ENCODE measurements at regions not wholly inside any gene's neighbourhood (a gene's known extent, or its start where the extent isn't known, plus 50 kb on each side); places are given as distances from the start of the nearest gene placed in this dataset.
"Not testable (repeated sequence)": the region's sequence is repeated elsewhere in the genome, so short reads cannot be mapped to it uniquely, and the experiment has no call there.

GRCh38 chr21:17051054-17051453 lies 461.8 kb upstream of the CXADR start:
- in situ Hi-C loops (cut with HindIII; ENCODE audit: low pct_unique_long_range_greater_than_20kb, low sequenced_read_pairs), result no loop called here
- DNase-seq (ENCODE audit: low read depth), result no peak

- in situ Hi-C loops (cut with HindIII; ENCODE audit: low pct_unique_long_range_greater_than_20kb, low sequenced_read_pairs), result no loop called here
- no peak for DNase-seq (ENCODE audit: low read depth)
Observed at GRCh38 chr21:17053321-17053720, 459.5 kb upstream of the CXADR start.

DNA sequence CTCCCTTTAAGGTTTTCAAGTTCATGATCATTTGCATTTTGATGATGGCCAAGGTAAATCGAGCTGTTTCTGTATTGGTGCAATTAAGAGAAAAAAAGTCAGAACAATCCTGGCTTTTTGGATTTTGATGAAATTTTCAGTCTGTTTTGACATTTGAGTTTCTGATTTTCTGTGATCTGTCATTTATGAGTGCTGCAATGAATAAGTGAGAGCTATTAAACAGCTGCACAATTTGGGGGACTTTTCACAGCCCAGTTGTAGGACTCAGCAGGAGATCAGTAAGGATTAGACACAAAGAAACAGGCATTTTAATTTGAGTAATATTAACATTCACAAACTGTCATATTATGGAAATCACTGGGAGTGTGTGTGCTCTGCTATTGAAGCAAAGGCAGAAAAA lies 452.9 kb upstream of the CXADR start:
- in situ Hi-C loops (cut with HindIII; ENCODE audit: low pct_unique_long_range_greater_than_20kb, low sequenced_read_pairs), result no loop called here
- no peak for DNase-seq (ENCODE audit: low read depth)

- in situ Hi-C loops (cut with HindIII; ENCODE audit: low pct_unique_long_range_greater_than_20kb, low sequenced_read_pairs), result no loop called here
- no peak for DNase-seq (ENCODE audit: low read depth)
Observed at GRCh38 chr21:17066006-17066405, 446.8 kb upstream of the CXADR start.

DNA sequence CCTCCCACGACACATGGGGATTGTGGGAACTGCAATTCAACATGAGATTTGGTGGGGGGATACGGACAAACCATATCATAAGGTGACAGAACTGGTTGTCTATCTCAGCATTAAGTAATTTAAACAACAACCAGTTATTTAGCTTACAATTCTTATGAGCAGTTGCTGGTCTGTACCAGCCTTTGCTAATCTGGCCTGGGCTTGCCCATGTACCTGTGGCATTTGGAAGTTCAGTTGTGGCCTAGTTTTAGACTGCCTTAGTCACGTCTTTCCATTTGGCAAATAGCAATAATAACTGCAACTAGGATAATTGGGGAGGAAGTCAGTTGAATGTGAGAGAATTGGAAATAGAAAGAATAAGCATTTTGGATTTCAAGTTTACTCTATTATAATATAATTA lies 441.8 kb upstream of the CXADR start:
- no peak for DNase-seq (ENCODE audit: low read depth)
- in situ Hi-C loops (cut with HindIII; ENCODE audit: low pct_unique_long_range_greater_than_20kb, low sequenced_read_pairs), result no loop called here

GRCh38 chr21:17081193-17081592 lies 431.6 kb upstream of the CXADR start:
- no peak for DNase-seq (ENCODE audit: low read depth)
- in situ Hi-C loops (cut with HindIII; ENCODE audit: low pct_unique_long_range_greater_than_20kb, low sequenced_read_pairs), result no loop called here

GRCh38 chr21:17082843-17083483 lies 429.9 kb upstream of the CXADR start:
- no peak for DNase-seq (ENCODE audit: low read depth)
- in situ Hi-C loops (cut with HindIII; ENCODE audit: low pct_unique_long_range_greater_than_20kb, low sequenced_read_pairs), result no loop called here

DNA sequence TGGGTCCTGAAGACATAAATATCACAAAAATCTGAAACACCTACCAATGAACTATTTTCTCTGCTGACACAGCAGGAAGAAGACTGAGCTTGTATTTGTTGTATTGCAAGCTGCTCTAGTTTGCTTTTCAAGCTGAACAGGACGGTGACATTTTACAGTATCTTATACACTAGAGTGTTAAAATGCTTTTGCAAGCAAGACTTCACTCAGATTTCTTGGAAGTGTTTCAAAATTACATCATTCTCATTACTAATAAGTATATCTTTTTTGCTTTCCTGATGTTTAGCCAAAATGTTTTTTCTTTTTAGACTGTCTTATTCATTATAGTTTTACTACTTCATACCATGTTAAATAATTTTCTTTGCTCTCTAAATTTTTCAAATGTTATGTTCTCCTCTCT lies 427.1 kb upstream of the CXADR start:
- in situ Hi-C loops (cut with HindIII; ENCODE audit: low pct_unique_long_range_greater_than_20kb, low sequenced_read_pairs), result no loop called here
- no peak for DNase-seq (ENCODE audit: low read depth)

GRCh38 chr21:17088500-17088899 lies 424.3 kb upstream of the CXADR start:
- no peak for DNase-seq (ENCODE audit: low read depth)
- in situ Hi-C loops (cut with HindIII; ENCODE audit: low pct_unique_long_range_greater_than_20kb, low sequenced_read_pairs), result no loop called here

DNA sequence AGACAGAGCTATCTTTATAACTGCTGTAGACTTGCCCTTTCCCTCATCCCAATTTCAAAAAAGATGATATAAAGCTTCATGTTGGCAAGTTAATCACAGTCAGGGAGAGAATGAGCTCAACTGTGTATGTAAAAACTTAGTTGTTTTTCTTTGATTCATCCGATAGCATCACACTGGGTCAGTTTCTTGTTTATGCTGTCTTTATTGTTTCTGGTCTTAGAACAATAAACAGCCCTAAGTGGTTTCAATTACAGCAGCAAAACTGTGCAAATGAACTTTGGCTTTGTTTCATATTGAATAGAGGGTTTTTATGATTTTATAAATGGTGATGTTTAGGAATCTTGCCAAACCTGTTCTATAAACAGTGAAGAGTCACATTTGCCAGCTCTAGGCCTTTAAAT lies 423.8 kb upstream of the CXADR start:
- in situ Hi-C loops (cut with HindIII; ENCODE audit: low pct_unique_long_range_greater_than_20kb, low sequenced_read_pairs), result no loop called here
- no peak for DNase-seq (ENCODE audit: low read depth)

DNA sequence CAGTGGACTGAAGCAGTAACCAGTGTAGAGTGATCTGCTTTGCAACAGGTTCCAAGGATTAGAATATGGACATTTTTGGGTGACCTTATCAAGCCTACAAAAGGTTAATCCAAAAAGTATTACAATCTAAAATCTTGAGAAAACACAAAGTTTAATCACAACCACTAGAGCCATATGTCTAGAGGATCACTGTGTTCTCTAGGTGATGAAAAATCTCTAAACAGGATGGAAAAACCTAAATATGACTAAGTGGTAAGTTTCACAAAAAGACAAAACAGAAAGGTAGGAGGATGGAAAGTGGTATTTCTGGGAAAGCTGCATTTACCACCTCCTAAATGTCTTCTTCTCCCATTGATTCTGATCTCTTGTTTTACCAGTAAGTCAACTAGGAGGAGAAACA lies 411.1 kb upstream of the CXADR start:
- no peak for DNase-seq (ENCODE audit: low read depth)

DNA sequence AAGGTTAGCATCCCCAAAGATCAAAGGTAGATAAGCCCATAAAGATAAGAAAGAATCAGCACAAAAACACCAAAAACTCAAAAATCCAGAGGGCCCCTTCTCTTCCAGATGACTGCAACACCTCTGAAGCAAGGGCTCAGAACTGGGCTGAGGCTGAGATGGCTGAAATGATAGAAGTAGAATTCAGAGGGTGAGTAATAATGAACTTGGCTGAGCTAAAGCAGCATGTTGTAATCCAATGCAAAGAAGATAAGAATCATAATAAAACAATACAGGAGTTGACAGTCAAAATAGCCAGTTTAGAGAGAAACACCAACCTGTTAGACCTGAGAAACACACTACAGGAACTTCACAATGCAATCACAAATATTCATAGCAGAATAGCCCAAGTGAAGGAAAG lies 406.9 kb upstream of the CXADR start:
- DNase-seq (ENCODE audit: low read depth), result no peak

More for the DNA sequence above, 411.1 kb upstream of the CXADR start:
- in situ Hi-C loops (cut with HindIII; ENCODE audit: low pct_unique_long_range_greater_than_20kb, low sequenced_read_pairs), result no loop called here

DNA sequence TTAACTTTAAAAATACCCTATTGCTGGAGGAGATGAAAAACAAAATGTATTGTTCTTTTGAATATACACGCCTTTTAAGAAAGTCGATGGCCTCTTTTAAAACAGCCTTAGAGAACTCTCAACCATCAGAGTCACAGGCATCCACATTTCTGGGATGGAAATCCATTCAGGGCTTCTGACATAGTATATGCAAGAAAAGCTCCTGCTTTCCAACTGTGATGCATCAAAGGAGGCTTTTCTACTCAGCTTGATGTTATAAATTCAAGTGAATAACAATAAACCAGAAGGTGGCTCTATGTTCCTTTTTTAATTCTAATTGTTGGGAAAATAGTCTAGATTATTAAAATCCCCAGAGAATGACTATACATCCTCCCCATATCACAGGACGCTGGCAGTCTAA lies 398.8 kb upstream of the CXADR start:
- DNase-seq (ENCODE audit: low read depth), result no peak
- in situ Hi-C loops (cut with HindIII; ENCODE audit: low pct_unique_long_range_greater_than_20kb, low sequenced_read_pairs), result no loop called here

More for the DNA sequence above, 406.9 kb upstream of the CXADR start:
- in situ Hi-C loops (cut with HindIII; ENCODE audit: low pct_unique_long_range_greater_than_20kb, low sequenced_read_pairs), result no loop called here

GRCh38 chr21:17118638-17119384 lies 394.0 kb upstream of the CXADR start:
- no peak for DNase-seq (ENCODE audit: low read depth)
- in situ Hi-C loops (cut with HindIII; ENCODE audit: low pct_unique_long_range_greater_than_20kb, low sequenced_read_pairs), result no loop called here

GRCh38 chr21:17119466-17120297 lies 393.2 kb upstream of the CXADR start:
- in situ Hi-C loops (cut with HindIII; ENCODE audit: low pct_unique_long_range_greater_than_20kb, low sequenced_read_pairs), result no loop called here
- DNase-seq (ENCODE audit: low read depth), result no peak

DNA sequence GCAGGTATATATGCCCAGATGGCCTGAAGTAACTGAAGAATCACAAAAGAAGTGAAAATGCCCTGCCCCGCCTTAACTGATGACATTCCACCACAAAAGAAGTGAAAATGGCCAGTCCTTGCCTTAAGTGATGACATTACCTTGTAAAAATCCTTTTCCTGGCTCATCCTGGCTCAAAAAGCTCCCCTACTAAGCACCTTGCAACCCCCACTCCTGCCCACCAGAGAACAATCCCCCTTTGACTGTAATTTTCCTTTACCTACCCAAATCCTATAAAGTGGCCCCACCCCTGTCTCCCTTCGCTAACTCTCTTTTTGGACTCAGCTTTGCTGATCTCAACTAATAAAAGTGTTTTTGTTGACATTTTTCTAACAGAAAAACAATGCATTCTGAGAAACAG lies 385.4 kb upstream of the CXADR start:
- DNase-seq (ENCODE audit: low read depth); in situ Hi-C loops (cut with HindIII; ENCODE audit: low pct_unique_long_range_greater_than_20kb, low sequenced_read_pairs): not testable (repeated sequence)

- peak; percentile 21 for DNase-seq (ENCODE audit: low read depth)
- in situ Hi-C loops (cut with HindIII; ENCODE audit: low pct_unique_long_range_greater_than_20kb, low sequenced_read_pairs), result no loop called here
Observed at GRCh38 chr21:17128132-17128531, 384.7 kb upstream of the CXADR start.

- DNase-seq (ENCODE audit: low read depth); in situ Hi-C loops (cut with HindIII; ENCODE audit: low pct_unique_long_range_greater_than_20kb, low sequenced_read_pairs): not testable (repeated sequence)
Observed at GRCh38 chr21:17139159-17139558, 373.7 kb upstream of the CXADR start.

DNA sequence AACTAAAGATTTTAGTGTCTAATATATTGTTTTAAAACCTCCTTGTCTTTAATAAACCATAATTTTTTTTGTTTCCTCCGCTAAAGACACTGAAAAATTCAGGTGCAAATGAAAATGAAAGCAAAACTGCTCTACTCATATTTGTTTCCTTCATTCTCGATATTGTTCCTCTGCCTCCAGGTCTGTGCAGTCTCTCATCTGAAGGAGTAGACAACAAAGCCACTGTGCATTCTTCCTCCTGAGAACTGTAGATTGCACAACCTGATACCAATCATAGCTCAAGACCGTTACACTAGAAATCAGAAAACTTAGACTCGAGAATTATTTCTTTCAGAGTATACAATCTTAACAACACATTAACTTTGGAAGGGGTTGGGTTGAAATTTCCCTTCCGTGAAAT lies 373.1 kb upstream of the CXADR start:
- DNase-seq (ENCODE audit: low read depth), result no peak
- in situ Hi-C loops (cut with HindIII; ENCODE audit: low pct_unique_long_range_greater_than_20kb, low sequenced_read_pairs), result no loop called here
